Neural cell (in vitro differentiated cells): ENCODE measurements at regions not wholly inside any gene's neighbourhood (a gene's known extent, or its start where the extent isn't known, plus 50 kb on each side); places are given as distances from the start of the nearest gene placed in this dataset.

Experiments
- CTCF ChIP-seq: fragments of 450-650 bp; IDR thresholded peaks from 2 replicates; pipeline ENCODE4 v1.5.1; 2014; ENCODE audit warnings: antibody characterized with exemption, mild to moderate bottlenecking, moderate library complexity; ENCODE audit not compliant: poor library complexity, severe bottlenecking
- MXI1 ChIP-seq: fragments of 450-650 bp; conservative IDR thresholded peaks from 2 replicates; pipeline ENCODE4 v1.6.1; 2014; ENCODE audit warnings: antibody characterized with exemption, mild to moderate bottlenecking; ENCODE audit not compliant: poor library complexity, severe bottlenecking
- POLR2AphosphoS5 ChIP-seq: IDR thresholded peaks from 2 replicates; pipeline ENCODE4 v1.6.1; 2012
- REST ChIP-seq: IDR thresholded peaks from 2 replicates; pipeline ENCODE4 v1.6.1; 2012; ENCODE audit warnings: borderline replicate concordance
- TAF1 ChIP-seq: IDR thresholded peaks from 2 replicates; pipeline ENCODE4 v1.6.1; 2012; ENCODE audit warnings: low read depth

- no peak for TF ChIP-seq TAF1
- no peak for TF ChIP-seq CTCF
- no peak for TF ChIP-seq MXI1
- no peak for TF ChIP-seq REST
- no peak for TF ChIP-seq POLR2AphosphoS5
Measured at GRCh38 chr9:19665146-19665863, 123.5 kb downstream of the SLC24A2 start.
